ENCODE measurements at regions not wholly inside any gene's neighbourhood (a gene's known extent, or its start where the extent isn't known, plus 50 kb on each side); places are given as distances from the start of the nearest gene placed in this dataset.

- DNase-seq (ENCODE audit: low read depth), result no peak
- H3K4me3 ChIP-seq (ENCODE audit: low read length), result no peak overlapping the region
- no peak for TF ChIP-seq CTCF (IDR thresholded peaks at IDR 0.05; ENCODE audit: insufficient read depth, low read depth, low read length, missing control alignments)
These were observed 245.3 kb downstream of the CTTN start for GRCh38 chr11:70643642-70644041.

GRCh38 chr11:70644343-70645060, 246.2 kb downstream of the CTTN start:
- TF ChIP-seq CTCF (IDR thresholded peaks at IDR 0.05; ENCODE audit: insufficient read depth, low read depth, low read length, missing control alignments), result no peak
- no peak for DNase-seq (ENCODE audit: low read depth)
- H3K4me3 ChIP-seq (ENCODE audit: low read length), result no peak overlapping the region

- H3K4me3 ChIP-seq (ENCODE audit: low read length), result no peak overlapping the region
- DNase-seq (ENCODE audit: low read depth), result no peak
- TF ChIP-seq CTCF (IDR thresholded peaks at IDR 0.05; ENCODE audit: insufficient read depth, low read depth, low read length, missing control alignments), result no peak
These were observed 247.2 kb downstream of the CTTN start for GRCh38 chr11:70645537-70645936.

- H3K4me3 ChIP-seq (ENCODE audit: low read length), result no peak overlapping the region
- no peak for DNase-seq (ENCODE audit: low read depth)
- no peak for TF ChIP-seq CTCF (IDR thresholded peaks at IDR 0.05; ENCODE audit: insufficient read depth, low read depth, low read length, missing control alignments)
These were observed 248.1 kb downstream of the CTTN start for GRCh38 chr11:70646272-70647049.

- no peak overlapping the region for H3K4me3 ChIP-seq (ENCODE audit: low read length)
- DNase-seq (ENCODE audit: low read depth), result no peak
- TF ChIP-seq CTCF (IDR thresholded peaks at IDR 0.05; ENCODE audit: insufficient read depth, low read depth, low read length, missing control alignments), result no peak
These were observed 249.1 kb downstream of the CTTN start for GRCh38 chr11:70647188-70648166.

- peak; percentile 71 for DNase-seq (ENCODE audit: low read depth)
- TF ChIP-seq CTCF (IDR thresholded peaks at IDR 0.05; ENCODE audit: insufficient read depth, low read depth, low read length, missing control alignments), result no peak
- H3K4me3 ChIP-seq (ENCODE audit: low read length), result no peak overlapping the region
These were observed 252.0 kb downstream of the CTTN start for GRCh38 chr11:70650075-70650909.

All from epithelial cell of esophagus (primary cell).